Activated B cell treated with CpG ODN at 0.5 μM for 24 hours (primary cell): ENCODE measurements at regions not wholly inside any gene's neighbourhood (a gene's known extent, or its start where the extent isn't known, plus 50 kb on each side); places are given as distances from the start of the nearest gene placed in this dataset.

Source experiments
- ATAC-seq: fragments of 200-7000 bp; cut with Tn5 transposase; one replicate; pipeline ENCODE4 v1.10.0; 2021; ENCODE audit warnings: low read depth, mild to moderate bottlenecking, moderate library complexity
- CTCF ChIA-PET: fragments of 350-600 bp; sonication (Branson Sonifier 250); formaldehyde crosslinking; loops from one replicate; lab custom pipeline; 2021; ENCODE audit warnings: antibody characterized with exemption; lab: Charles Lee
- POLR2A ChIA-PET: fragments of 350-600 bp; sonication (Branson Sonifier 250); formaldehyde crosslinking; loops from one replicate; lab custom pipeline; 2021; ENCODE audit warnings: antibody characterized with exemption; lab: Charles Lee
- DNase-seq: peaks from one replicate; pipeline ENCODE4 v3.0.0; 2022
- H3K27ac Mint-ChIP-seq: one replicate; pipeline ENCODE4 v1.8.0; 2020; ENCODE audit warnings: mixed read lengths
- H3K27me3 Mint-ChIP-seq: one replicate; pipeline ENCODE4 v1.8.0; 2021; ENCODE audit warnings: mixed read lengths
- H3K36me3 Mint-ChIP-seq: one replicate; pipeline ENCODE4 v1.8.0; 2021; ENCODE audit warnings: low read depth, mixed read lengths
- H3K4me1 Mint-ChIP-seq: one replicate; pipeline ENCODE4 v1.8.0; 2021; ENCODE audit warnings: mixed read lengths
- H3K4me3 Mint-ChIP-seq: one replicate; pipeline ENCODE4 v1.8.0; 2020; ENCODE audit warnings: mild to moderate bottlenecking, mixed read lengths
- H3K9me3 Mint-ChIP-seq: one replicate; pipeline ENCODE4 v1.8.0; 2020; ENCODE audit warnings: mixed read lengths
- intact Hi-C: fragments of 100-400 bp; cut with micrococcal nuclease; formaldehyde crosslinking; loops from one replicate; pipeline ENCODE4 v1.15.1; 2024
- TF ChIP-seq, protein P1 (sequence below): fragments of 200-600 bp; IDR thresholded peaks from one replicate; pipeline ENCODE4 v1.8.0; 2022; ENCODE audit warnings: antibody characterized with exemption, mild to moderate bottlenecking

DNA sequence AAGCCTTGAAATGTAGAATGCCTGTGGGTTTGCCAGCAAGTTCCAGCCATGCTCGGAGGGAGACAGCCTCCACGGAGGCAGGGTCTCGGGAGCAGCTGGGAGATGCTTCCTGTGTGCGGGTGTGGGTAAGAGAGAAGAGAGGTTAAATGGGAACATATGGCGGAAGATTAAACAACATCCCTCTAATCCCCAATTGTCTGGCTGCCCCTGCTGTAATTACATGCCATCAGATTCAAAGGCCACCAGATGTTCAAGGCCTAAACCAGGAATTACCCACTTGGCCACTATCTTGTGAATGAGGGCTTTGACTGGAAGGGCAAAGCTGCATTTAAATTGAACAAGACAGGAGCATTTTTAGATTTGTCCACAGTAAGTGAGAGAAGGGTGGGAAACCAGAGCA is 81.4 kb upstream of the BACE2 start:
- CTCF ChIA-PET, result no interaction called here
- Mint-ChIP-seq H3K9me3 (no peaks in the 10 kb centered on the region), H3K4me1 (no peaks in the 10 kb centered on the region), H3K27me3 (peaks cover 19% of the 10 kb centered on the region), H3K4me3 (no peak overlapping the region), H3K27ac (no peak overlapping the region), H3K36me3 (no peaks in the 10 kb centered on the region)
- no peak for ATAC-seq
- TF ChIP-seq, protein P1, sequence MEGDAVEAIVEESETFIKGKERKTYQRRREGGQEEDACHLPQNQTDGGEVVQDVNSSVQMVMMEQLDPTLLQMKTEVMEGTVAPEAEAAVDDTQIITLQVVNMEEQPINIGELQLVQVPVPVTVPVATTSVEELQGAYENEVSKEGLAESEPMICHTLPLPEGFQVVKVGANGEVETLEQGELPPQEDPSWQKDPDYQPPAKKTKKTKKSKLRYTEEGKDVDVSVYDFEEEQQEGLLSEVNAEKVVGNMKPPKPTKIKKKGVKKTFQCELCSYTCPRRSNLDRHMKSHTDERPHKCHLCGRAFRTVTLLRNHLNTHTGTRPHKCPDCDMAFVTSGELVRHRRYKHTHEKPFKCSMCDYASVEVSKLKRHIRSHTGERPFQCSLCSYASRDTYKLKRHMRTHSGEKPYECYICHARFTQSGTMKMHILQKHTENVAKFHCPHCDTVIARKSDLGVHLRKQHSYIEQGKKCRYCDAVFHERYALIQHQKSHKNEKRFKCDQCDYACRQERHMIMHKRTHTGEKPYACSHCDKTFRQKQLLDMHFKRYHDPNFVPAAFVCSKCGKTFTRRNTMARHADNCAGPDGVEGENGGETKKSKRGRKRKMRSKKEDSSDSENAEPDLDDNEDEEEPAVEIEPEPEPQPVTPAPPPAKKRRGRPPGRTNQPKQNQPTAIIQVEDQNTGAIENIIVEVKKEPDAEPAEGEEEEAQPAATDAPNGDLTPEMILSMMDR, result no peak
- DNase-seq, result no peak
- intact Hi-C loops, result no loop called here
- POLR2A ChIA-PET, result no interaction called here

DNA sequence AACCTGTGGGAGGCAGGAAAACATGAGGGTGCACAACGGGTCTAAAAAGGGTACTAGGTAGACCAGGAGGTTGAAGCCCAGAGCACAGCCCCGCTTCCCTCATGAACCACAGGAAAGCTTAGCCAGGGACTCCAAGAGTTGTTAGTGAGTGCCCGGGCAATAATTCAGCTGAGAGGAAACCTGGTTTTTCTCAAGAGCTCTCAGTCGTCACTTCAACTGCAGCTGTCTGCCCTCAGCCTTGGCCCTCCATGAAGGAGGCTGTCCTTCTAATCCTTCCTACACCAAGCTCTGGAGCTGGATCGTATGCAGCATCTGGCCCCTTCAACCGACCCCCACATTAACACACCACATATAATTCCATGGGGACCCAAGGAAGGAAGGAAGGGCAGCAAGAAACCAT is 77.0 kb upstream of the BACE2 start:
- peaks cover 20% of the 10 kb centered on the region for H3K27me3 Mint-ChIP-seq
- H3K9me3 Mint-ChIP-seq, result no peaks in the 10 kb centered on the region
- H3K4me1 Mint-ChIP-seq, result no peaks in the 10 kb centered on the region
- ATAC-seq (no peak), DNase-seq (no peak)
- H3K27ac Mint-ChIP-seq, result no peak overlapping the region
- intact Hi-C loops, result no loop called here
- CTCF ChIA-PET, result no interaction called here
- TF ChIP-seq, protein P1, result no peak
- H3K36me3 Mint-ChIP-seq, result no peaks in the 10 kb centered on the region
- H3K4me3 Mint-ChIP-seq, result no peak overlapping the region
- POLR2A ChIA-PET, result no interaction called here

DNA sequence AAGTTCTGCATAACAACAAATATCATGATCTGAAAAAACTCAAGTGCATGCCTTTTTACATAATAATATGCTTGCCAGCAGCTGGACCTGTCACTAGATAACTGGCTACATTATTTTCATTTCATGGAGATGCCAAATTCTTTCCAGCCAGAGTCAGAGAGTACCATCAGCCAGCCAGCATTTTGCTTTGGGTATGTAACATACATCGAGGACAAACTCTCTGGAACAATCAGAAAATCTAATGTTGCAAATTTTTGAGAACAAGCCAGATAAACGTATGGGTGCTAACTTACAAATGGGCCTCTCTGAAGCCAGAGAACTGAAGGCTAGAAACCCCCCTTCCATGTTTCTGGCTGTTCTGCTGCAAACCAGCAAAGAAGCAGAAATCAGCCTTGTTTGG is 76.3 kb upstream of the BACE2 start:
- no peak for ATAC-seq
- POLR2A ChIA-PET, result no interaction called here
- Mint-ChIP-seq H3K4me1 (no peaks in the 10 kb centered on the region), H3K27ac (no peak overlapping the region), H3K4me3 (no peak overlapping the region), H3K36me3 (no peaks in the 10 kb centered on the region), H3K9me3 (no peaks in the 10 kb centered on the region), H3K27me3 (peaks cover 21% of the 10 kb centered on the region)
- CTCF ChIA-PET, result no interaction called here
- no peak for DNase-seq
- intact Hi-C loops, result no loop called here
- TF ChIP-seq, protein P1, result no peak

DNA sequence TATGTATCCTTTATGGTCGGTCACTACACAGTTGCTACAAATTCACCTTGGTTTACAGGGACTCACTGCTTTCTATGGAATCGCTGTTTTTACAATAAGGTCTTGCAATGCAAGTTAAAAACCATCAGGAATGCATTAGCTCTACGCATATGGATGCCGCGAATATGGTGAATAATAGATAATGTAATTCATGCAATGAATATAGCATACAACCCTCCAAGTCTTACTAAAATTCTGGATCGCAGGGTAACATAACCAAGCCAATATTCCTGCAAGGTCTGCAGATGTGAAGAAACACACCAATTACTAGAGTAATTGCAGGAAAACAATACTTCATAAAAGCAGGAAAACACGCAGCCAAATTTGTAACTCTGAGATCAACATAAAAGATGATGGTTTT is 75.6 kb upstream of the BACE2 start:
- Mint-ChIP-seq H3K9me3 (no peaks in the 10 kb centered on the region), H3K36me3 (no peaks in the 10 kb centered on the region), H3K27me3 (peaks cover 26% of the 10 kb centered on the region), H3K4me1 (no peaks in the 10 kb centered on the region), H3K4me3 (no peak overlapping the region), H3K27ac (no peak overlapping the region)
- CTCF ChIA-PET, result no interaction called here
- intact Hi-C loops, result no loop called here
- TF ChIP-seq, protein P1, result no peak
- POLR2A ChIA-PET, result no interaction called here
- ATAC-seq (no peak), DNase-seq (no peak)

DNA sequence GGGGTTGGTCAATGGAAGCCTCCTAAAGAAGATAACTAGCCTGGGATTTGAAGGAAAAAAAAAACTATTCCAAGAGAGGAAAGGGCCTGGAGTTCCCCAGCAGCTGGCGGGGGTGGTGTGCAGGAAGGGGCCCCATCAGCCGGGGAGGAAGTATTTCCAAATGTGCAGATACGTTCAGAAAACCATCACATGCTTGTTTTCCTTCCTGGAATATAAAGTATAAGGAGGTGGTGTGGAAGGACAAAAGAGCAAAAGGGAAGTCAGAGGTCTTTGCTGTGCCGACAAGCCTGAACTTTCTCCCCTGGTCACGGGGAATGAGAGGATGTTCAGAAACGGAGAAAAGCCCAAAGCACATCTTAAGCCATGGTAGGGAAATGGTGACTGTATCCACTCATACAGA is 72.0 kb upstream of the BACE2 start:
- no peak overlapping the region for H3K27ac Mint-ChIP-seq
- H3K4me1 Mint-ChIP-seq, result no peaks in the 10 kb centered on the region
- no peak overlapping the region for H3K4me3 Mint-ChIP-seq
- H3K36me3 Mint-ChIP-seq, result no peaks in the 10 kb centered on the region
- H3K9me3 Mint-ChIP-seq, result no peaks in the 10 kb centered on the region
- CTCF ChIA-PET, result no interaction called here
- ATAC-seq (no peak), DNase-seq (no peak)
- intact Hi-C loops, result no loop called here
- TF ChIP-seq, protein P1, result no peak
- POLR2A ChIA-PET, result no interaction called here
- H3K27me3 Mint-ChIP-seq, result peaks cover 16% of the 10 kb centered on the region
